ENCODE measurements at regions not wholly inside any gene's neighbourhood (a gene's known extent, or its start where the extent isn't known, plus 50 kb on each side); places are given as distances from the start of the nearest gene placed in this dataset.

DNA sequence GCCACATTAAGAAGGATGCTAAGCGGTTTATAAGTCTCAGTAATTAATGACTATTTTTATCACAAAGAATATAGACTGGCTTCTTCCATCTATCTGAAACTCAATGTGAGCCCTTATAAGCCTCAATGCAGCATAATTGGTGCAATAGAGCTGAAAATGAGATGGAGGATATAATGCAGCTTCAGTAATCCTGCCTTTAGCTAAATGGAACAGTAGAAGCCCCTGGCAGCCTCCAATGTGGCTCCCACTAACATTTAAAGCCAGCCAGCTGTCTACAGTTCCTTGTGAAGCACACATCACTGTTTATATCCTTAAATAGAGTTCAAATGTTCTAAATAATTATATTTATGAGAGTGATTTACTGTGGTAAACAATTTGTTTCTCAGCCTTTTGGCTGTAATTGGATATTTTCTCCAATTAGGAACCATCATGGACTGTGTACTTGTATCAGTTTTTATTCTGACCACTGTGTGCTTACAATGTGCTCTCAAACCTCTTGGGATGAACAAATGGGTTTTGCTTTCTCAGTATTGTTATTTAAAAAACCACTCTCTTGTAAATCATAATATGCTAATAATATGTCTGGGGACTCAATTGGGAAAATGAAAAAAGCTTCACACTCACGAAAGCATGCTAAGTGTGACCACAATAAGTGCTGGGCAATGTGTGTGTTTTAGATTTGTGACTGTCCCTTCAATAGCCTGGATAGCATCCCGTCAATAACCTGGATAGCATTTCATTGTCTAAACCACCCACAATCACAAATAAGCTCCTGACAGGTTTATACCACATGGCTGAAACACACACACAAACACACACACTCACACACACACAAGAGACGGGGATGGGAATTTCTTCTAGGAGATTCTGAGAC is 366.6 kb downstream of the GBE1 start:
- DNase-seq (ENCODE audit: low spot score in 2 of 2) (no peak), ATAC-seq (replicated peaks; ENCODE audit: extremely low read depth, poor library complexity, severe bottlenecking) (no peak)
- Mint-ChIP-seq H3K4me1 (no peaks in the 10 kb centered on the region), H3K4me3 (no peak overlapping the region), H3K9me3 (peaks cover 10% of the 10 kb centered on the region), H3K27me3 (no peaks in the 10 kb centered on the region), H3K27ac (ENCODE audit: low read depth) (no peak overlapping the region), H3K36me3 (ENCODE audit: insufficient read depth) (no peaks in the 10 kb centered on the region)

DNA sequence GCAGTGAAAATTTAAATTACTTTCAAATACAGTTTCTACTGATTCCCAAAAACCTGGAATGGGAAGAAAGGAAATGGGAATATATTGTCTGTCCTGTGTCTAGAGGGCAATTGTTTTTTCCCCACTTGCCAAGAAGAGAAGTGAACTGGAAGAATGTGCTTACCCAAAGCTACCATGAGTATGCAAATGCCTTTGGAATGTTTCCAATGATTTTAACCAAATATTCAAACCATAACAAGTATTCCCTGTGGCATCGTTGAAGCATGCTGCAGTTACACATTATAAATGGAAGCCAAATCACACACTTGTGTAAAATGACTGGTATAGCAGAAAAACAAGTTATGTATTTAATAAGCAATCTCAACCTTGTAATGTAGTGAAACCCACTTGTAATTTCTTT is 368.2 kb downstream of the GBE1 start:
- Mint-ChIP-seq H3K36me3 (ENCODE audit: insufficient read depth) (no peaks in the 10 kb centered on the region), H3K27me3 (no peaks in the 10 kb centered on the region), H3K4me1 (no peaks in the 10 kb centered on the region), H3K27ac (ENCODE audit: low read depth) (no peak overlapping the region), H3K9me3 (peaks cover 17% of the 10 kb centered on the region), H3K4me3 (no peak overlapping the region)
- ATAC-seq (replicated peaks; ENCODE audit: extremely low read depth, poor library complexity, severe bottlenecking): no peak
- DNase-seq (ENCODE audit: low spot score in 2 of 2): no peak

DNA sequence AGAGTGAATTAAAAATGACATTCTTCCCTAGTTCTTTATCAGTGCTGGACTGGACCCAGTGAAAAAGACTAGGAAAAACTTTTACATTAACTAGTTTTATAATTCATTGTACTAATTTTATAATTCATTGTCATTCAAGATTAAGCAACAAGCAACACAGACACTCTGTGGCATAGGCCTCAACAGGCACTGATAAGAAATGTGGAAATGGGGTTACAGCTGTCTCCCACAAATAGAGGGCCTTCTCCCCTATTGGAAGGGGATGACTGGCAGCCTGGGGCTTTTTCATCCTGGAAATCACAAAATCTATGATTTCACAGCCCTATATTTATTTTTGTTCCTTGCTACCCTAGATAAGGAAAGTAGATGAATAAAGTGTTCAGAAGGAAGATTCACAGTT is 370.6 kb downstream of the GBE1 start:
- Mint-ChIP-seq H3K4me3 (no peak overlapping the region), H3K27ac (ENCODE audit: low read depth) (no peak overlapping the region), H3K36me3 (ENCODE audit: insufficient read depth) (no peaks in the 10 kb centered on the region), H3K27me3 (no peaks in the 10 kb centered on the region), H3K9me3 (peaks cover 20% of the 10 kb centered on the region), H3K4me1 (no peaks in the 10 kb centered on the region)
- ATAC-seq (replicated peaks; ENCODE audit: extremely low read depth, poor library complexity, severe bottlenecking) (no peak), DNase-seq (ENCODE audit: low spot score in 2 of 2) (no peak)

DNA sequence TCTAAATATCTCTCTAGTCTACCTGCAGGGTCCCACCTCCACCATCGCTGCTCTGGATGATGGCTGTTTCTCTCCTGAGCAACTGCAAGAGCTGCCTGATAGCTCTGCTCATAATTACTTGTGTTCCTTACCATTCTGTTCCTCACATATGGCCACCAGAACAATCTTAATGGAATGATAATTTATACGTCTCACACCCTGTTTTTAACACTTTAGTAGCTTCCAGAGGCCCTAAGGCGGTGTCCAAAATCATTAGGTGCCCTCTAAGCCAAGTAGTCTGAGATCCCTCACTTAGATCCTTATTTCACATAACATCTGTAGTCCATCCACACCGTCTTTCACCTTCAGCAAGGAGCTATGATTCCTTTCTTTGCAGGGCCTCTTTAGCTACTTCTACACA is 373.3 kb downstream of the GBE1 start:
- H3K27ac Mint-ChIP-seq (ENCODE audit: low read depth): no peak overlapping the region
- H3K36me3 Mint-ChIP-seq (ENCODE audit: insufficient read depth): no peaks in the 10 kb centered on the region
- H3K4me3 Mint-ChIP-seq: no peak overlapping the region
- no peak for DNase-seq (ENCODE audit: low spot score in 2 of 2)
- peaks cover 20% of the 10 kb centered on the region for H3K9me3 Mint-ChIP-seq
- H3K27me3 Mint-ChIP-seq: no peaks in the 10 kb centered on the region
- H3K4me1 Mint-ChIP-seq: no peaks in the 10 kb centered on the region
- ATAC-seq (replicated peaks; ENCODE audit: extremely low read depth, poor library complexity, severe bottlenecking): no peak

DNA sequence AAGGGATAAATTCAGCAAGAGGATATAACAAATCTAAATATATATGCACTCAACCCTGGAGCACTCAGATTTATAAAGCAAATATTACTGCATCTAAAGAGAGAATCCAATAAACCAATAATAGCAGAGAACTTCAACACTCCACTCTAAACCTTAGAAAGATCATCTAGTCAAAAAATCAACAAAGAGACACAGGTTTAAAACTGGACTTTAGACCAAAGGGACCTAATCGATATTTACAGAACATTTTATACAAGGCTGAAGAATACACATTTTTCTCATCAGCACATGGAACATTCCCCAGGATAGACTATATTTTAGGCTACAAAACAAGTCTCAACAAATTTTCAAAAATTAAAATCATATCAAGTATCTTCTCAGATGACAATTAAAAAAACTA is 379.0 kb downstream of the GBE1 start:
- ATAC-seq (replicated peaks; ENCODE audit: extremely low read depth, poor library complexity, severe bottlenecking) (no peak), DNase-seq (ENCODE audit: low spot score in 2 of 2) (no peak)
- H3K4me1 Mint-ChIP-seq: no peaks in the 10 kb centered on the region
- H3K36me3 Mint-ChIP-seq (ENCODE audit: insufficient read depth): no peaks in the 10 kb centered on the region
- no peak overlapping the region for H3K4me3 Mint-ChIP-seq
- no peak overlapping the region for H3K27ac Mint-ChIP-seq (ENCODE audit: low read depth)
- peaks cover 17% of the 10 kb centered on the region for H3K9me3 Mint-ChIP-seq
- no peaks in the 10 kb centered on the region for H3K27me3 Mint-ChIP-seq

DNA sequence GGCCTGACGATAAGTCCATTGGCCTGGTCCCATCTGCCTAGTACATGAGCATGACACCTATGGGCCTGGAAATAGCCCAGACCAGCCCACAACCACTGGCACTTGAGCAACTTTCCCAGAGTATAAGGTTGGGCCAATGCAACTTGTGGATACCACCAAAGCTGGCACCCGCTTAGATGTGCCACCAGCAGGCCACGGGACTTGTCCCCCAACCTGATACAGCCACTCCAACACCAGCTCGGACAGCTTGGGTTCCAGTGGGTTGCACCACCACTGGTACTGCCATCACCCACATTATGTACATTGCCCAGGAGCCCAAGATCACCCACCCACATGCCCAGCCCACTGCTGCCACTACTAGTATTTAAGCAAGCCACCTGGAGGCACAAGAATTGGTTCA is 381.2 kb downstream of the GBE1 start:
- Mint-ChIP-seq H3K9me3 (peaks cover 17% of the 10 kb centered on the region), H3K36me3 (ENCODE audit: insufficient read depth) (no peaks in the 10 kb centered on the region), H3K27ac (ENCODE audit: low read depth) (no peak overlapping the region), H3K4me3 (no peak overlapping the region), H3K4me1 (no peaks in the 10 kb centered on the region), H3K27me3 (no peaks in the 10 kb centered on the region)
- ATAC-seq (replicated peaks; ENCODE audit: extremely low read depth, poor library complexity, severe bottlenecking): no peak
- no peak for DNase-seq (ENCODE audit: low spot score in 2 of 2)

DNA sequence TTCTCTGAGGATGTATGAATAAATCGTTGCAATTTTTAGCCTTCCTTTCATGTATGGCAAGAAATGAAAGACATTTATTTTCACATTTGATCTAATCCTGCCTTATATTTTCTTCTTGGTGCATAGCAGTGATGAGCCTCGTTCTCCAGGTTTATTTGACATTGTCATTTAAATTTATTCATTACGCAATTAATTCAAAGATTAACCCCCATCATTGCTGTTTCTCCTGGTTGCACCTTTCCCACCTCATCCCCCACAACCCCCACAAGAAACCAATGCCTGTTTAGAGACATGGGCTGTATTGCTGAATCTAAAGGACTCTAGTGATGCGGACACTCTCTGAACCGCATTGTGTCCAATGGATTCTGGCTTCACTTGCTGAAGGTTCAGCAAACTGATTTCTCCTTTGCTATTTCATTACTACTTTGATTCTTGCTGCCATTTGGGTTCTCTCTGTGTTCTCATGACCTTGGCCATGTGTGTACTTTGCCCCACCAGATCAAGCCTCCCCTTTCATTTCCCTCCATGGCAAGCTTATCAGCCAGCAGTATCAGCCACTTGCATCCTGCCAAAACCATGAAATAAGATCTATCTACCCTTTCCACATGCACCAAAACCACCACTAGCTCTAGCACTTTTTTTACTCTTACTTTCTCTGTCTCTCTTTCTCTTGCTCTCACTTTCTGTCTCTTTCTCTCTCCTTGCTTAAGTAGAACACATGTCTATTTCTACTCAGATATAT is 382.7 kb downstream of the GBE1 start:
- no peaks in the 10 kb centered on the region for H3K27me3 Mint-ChIP-seq
- H3K9me3 Mint-ChIP-seq: peaks cover 24% of the 10 kb centered on the region
- no peak for DNase-seq (ENCODE audit: low spot score in 2 of 2)
- H3K4me3 Mint-ChIP-seq: no peak overlapping the region
- no peaks in the 10 kb centered on the region for H3K36me3 Mint-ChIP-seq (ENCODE audit: insufficient read depth)
- no peak overlapping the region for H3K27ac Mint-ChIP-seq (ENCODE audit: low read depth)
- no peak for ATAC-seq (replicated peaks; ENCODE audit: extremely low read depth, poor library complexity, severe bottlenecking)
- H3K4me1 Mint-ChIP-seq: no peaks in the 10 kb centered on the region

DNA sequence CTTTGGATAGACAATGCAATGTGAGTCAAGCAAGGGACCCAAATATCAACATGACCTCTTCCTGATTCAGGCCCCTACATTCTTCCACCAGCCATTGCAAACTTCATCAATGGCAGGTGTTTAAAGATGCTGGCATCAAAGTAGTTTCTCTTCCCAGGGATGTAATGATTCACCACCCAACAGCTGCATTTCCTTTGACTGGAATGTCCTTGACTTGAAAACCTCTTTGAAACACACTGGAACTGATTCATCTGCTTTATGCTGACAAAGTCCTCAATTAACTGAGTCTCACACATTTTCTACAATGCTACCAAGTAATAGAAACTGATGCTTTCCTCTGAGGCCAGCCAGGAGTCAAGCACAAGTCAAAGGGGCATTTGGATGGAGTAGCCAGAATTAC is 385.5 kb downstream of the GBE1 start:
- no peaks in the 10 kb centered on the region for H3K27me3 Mint-ChIP-seq
- H3K36me3 Mint-ChIP-seq (ENCODE audit: insufficient read depth): no peaks in the 10 kb centered on the region
- no peak for DNase-seq (ENCODE audit: low spot score in 2 of 2)
- no peak overlapping the region for H3K27ac Mint-ChIP-seq (ENCODE audit: low read depth)
- no peak overlapping the region for H3K4me3 Mint-ChIP-seq
- no peak for ATAC-seq (replicated peaks; ENCODE audit: extremely low read depth, poor library complexity, severe bottlenecking)
- H3K9me3 Mint-ChIP-seq: peaks cover 18% of the 10 kb centered on the region
- no peaks in the 10 kb centered on the region for H3K4me1 Mint-ChIP-seq

DNA sequence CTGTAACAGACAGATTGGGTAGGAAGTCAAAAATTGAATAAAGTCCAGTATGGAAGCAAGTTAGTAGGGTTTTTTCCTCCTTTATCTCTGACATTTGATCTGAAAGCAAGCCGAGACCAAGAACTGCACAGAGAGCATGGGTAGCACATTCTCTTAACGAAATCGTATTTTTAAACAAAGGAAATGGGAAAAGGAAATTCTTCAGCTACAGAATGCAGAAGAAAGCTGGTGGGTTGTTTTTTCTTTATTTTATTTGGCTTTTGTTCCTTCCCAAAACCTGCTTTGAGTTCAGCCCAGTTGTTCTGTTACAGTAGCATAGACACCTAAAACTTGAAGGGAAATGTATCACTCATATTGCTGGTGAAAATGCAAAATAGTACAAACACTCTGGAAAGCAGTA is 397.0 kb downstream of the GBE1 start:
- H3K4me3 Mint-ChIP-seq: no peak overlapping the region
- H3K4me1 Mint-ChIP-seq: no peaks in the 10 kb centered on the region
- H3K27ac Mint-ChIP-seq (ENCODE audit: low read depth): no peak overlapping the region
- no peak for DNase-seq (ENCODE audit: low spot score in 2 of 2)
- H3K9me3 Mint-ChIP-seq: no peaks in the 10 kb centered on the region
- ATAC-seq (replicated peaks; ENCODE audit: extremely low read depth, poor library complexity, severe bottlenecking): no peak
- H3K27me3 Mint-ChIP-seq: no peaks in the 10 kb centered on the region
- no peaks in the 10 kb centered on the region for H3K36me3 Mint-ChIP-seq (ENCODE audit: insufficient read depth)

DNA sequence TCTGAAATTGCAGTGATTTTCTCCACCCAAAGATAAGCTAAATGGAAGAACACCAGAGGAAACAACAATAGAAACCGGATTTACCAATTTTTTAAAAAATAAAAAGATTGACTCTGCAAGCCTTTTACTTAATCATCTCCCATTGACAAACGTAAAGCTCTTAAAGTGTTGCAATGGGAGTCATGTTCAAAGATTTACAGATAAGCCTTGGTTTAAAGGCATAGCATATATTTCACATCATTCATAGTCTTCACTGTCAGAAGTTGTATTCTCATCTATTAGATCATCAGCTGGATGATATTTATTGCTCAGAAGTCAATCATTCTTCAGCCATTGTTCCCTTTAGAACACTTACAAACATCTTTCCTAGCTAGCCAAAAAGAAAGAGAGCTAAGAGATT is 397.6 kb downstream of the GBE1 start:
- Mint-ChIP-seq H3K4me1 (no peaks in the 10 kb centered on the region), H3K4me3 (no peak overlapping the region), H3K36me3 (ENCODE audit: insufficient read depth) (no peaks in the 10 kb centered on the region), H3K9me3 (no peaks in the 10 kb centered on the region), H3K27ac (ENCODE audit: low read depth) (no peak overlapping the region), H3K27me3 (no peaks in the 10 kb centered on the region)
- no peak for DNase-seq (ENCODE audit: low spot score in 2 of 2)
- no peak for ATAC-seq (replicated peaks; ENCODE audit: extremely low read depth, poor library complexity, severe bottlenecking)

DNA sequence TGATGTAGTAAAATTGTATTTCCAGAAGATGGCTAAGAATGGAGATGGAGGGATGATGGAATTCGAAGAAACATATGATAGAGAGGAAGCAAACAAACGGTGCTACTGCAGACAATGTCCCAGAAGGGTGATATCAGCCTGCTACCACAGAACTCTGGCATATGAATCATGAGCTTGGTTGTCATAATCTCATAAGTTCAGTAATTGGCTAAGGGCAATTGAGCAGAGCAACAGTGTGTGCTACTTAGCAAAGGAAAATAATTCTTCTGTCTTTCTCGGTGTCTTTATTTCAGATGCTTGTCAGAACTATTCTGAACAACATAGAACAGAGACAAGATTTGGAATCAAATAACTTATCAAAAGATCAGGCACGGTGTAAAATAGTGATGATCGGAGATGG is 407.3 kb downstream of the GBE1 start:
- DNase-seq (ENCODE audit: low spot score in 2 of 2): no peak
- Mint-ChIP-seq H3K36me3 (ENCODE audit: insufficient read depth) (no peaks in the 10 kb centered on the region), H3K27ac (ENCODE audit: low read depth) (no peak overlapping the region), H3K9me3 (peaks cover 9% of the 10 kb centered on the region), H3K27me3 (no peaks in the 10 kb centered on the region), H3K4me1 (no peaks in the 10 kb centered on the region), H3K4me3 (no peak overlapping the region)
- ATAC-seq (replicated peaks; ENCODE audit: extremely low read depth, poor library complexity, severe bottlenecking): no peak

DNA sequence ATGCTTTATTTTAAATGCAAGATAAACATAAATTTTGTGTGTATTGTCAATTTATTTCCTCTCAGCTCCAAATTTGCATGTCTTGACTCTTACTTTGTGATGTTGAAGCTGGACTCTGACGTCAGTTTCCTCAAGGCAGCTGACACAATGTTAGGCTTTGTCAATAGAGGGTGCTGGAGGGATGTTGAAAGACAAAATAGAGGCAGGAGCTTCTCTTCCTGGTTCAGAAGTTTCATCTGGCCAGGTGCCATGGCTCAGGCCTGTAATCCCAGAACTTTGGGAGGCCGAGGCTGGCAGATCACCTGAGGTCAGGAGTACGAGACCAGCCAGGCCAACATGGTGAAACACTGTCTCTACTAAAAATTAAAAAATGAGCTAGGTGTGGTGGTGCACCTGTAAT is 408.6 kb downstream of the GBE1 start:
- Mint-ChIP-seq H3K4me3 (no peak overlapping the region), H3K27me3 (no peaks in the 10 kb centered on the region), H3K4me1 (no peaks in the 10 kb centered on the region), H3K27ac (ENCODE audit: low read depth) (no peak overlapping the region), H3K36me3 (ENCODE audit: insufficient read depth) (no peaks in the 10 kb centered on the region), H3K9me3 (peaks cover 9% of the 10 kb centered on the region)
- DNase-seq (ENCODE audit: low spot score in 2 of 2): no peak
- ATAC-seq (replicated peaks; ENCODE audit: extremely low read depth, poor library complexity, severe bottlenecking): no peak

DNA sequence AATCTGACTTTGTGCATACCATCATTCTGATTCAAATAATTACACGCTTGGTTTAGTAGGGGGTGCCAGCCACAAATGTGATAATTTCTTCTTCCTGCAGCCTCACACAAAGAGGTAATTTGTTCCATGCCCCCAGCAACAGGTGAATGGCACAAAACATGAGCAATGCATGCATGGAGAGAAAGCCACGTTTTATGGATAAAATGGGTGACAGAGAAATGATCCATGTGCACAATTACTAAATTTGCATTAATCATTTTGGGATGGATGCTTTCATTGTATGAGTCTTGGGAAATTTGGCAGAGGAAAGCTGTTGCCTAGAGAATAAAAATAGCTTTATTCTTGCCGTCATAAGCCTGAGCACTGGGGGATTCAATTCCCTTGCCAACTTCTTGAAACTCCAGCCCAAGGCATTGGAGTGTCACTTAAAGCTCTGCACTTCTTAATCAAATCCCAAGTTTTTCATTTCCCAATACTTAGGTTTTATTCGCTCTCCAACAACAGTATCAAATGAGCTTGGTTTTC is 411.6 kb downstream of the GBE1 start:
- H3K27ac Mint-ChIP-seq (ENCODE audit: low read depth): no peak overlapping the region
- DNase-seq (ENCODE audit: low spot score in 2 of 2) (no peak), ATAC-seq (replicated peaks; ENCODE audit: extremely low read depth, poor library complexity, severe bottlenecking) (no peak)
- peaks cover 10% of the 10 kb centered on the region for H3K9me3 Mint-ChIP-seq
- no peak overlapping the region for H3K4me3 Mint-ChIP-seq
- H3K27me3 Mint-ChIP-seq: no peaks in the 10 kb centered on the region
- no peaks in the 10 kb centered on the region for H3K36me3 Mint-ChIP-seq (ENCODE audit: insufficient read depth)
- no peaks in the 10 kb centered on the region for H3K4me1 Mint-ChIP-seq

Measured in central memory CD8-positive, alpha-beta T cell (primary cell).